K562 (cell line): ENCODE measurements at regions not wholly inside any gene's neighbourhood (a gene's known extent, or its start where the extent isn't known, plus 50 kb on each side); places are given as distances from the start of the nearest gene placed in this dataset.

Experiments used
- ATAC-seq: fragments of 200-7000 bp; cut with Tn5 transposase; 3 replicates; pipeline ENCODE4 v1.9.1; 2020; ENCODE audit warnings: moderate library complexity
- BruUV-seq: library from RNA; stranded (reverse); fragments of 400-500 nt; replicated peaks from 2 replicates; lab custom pipeline; 2021; lab: Mats Ljungman, UMichigan
- CTCF ChIA-PET: fragments of 300-600 bp; formaldehyde crosslinking; extraction: SDS; loops from one replicate; lab custom pipeline; 2021; ENCODE audit warnings: low intra/inter-chr PET ratio; lab: Yijun Ruan, JAX
- POLR2A ChIA-PET: fragments of 300-600, 350-650 bp; sonication (Branson Sonifier 250); formaldehyde crosslinking; extraction: SDS; loops from one replicate; lab custom pipeline; 2021; ENCODE audit warnings: antibody characterized with exemption, inconsistent platforms; lab: Yijun Ruan, JAX
- DNase-seq, 4 experiments: peaks; one replicate each; pipeline versions ENCODE4 v3.0.0 to v3.0.0-alpha.2; 2011 to 2018; ENCODE audit warnings: low spot score in 3 of 4, mixed read lengths in 3 of 4; ENCODE audit errors: extremely low read depth in 1 of 4
- FAIRE-seq: peaks from 2 replicates; lab custom pipeline; 2011; peaks lifted over from hg19 to GRCh38; lab: Jason Lieb, UNC
- H2AFZ ChIP-seq: 2 replicates; pipeline ENCODE4 v1.6.0; 2011; ENCODE audit warnings: low read depth, low read length, control low read depth, inconsistent platforms
- H3K27ac ChIP-seq: fragments of 200-600 bp; 3 replicates; pipeline ENCODE4 v1.8.0; 2011; ENCODE audit warnings: low read depth, mild to moderate bottlenecking, control low read depth, inconsistent platforms, low read length, moderate library complexity, mixed read lengths; ENCODE audit errors: extremely low read depth
- H3K27me3 ChIP-seq, 2 experiments: fragments of 300-600 bp in 1 of 2; 2 replicates in 1 of 2; 3 replicates in 1 of 2; pipeline versions ENCODE4 v1.6.0 to v1.8.0; 2011; ENCODE audit warnings: inconsistent platforms in 2 of 2, low read length in 2 of 2, mild to moderate bottlenecking in 1 of 2, mixed read lengths in 1 of 2, moderate library complexity in 1 of 2; ENCODE audit not compliant: control insufficient read depth in 2 of 2, insufficient read depth in 2 of 2
- H3K36me3 ChIP-seq: fragments of 300-600 bp; 3 replicates; pipeline ENCODE4 v1.8.0; 2011; ENCODE audit warnings: mild to moderate bottlenecking, low read length, inconsistent platforms; ENCODE audit not compliant: control insufficient read depth, insufficient read depth
- H3K4me1 ChIP-seq, 2 experiments: fragments of 200-600 bp in 1 of 2; replicated peaks in 1 of 2; 2 replicates in 1 of 2; 3 replicates in 1 of 2; pipeline versions ENCODE4 v1.5.1 to v1.8.0; 2011; ENCODE audit warnings: inconsistent platforms in 2 of 2, low read length in 2 of 2, mild to moderate bottlenecking in 1 of 2, mixed read lengths in 1 of 2, moderate library complexity in 1 of 2; ENCODE audit not compliant: control insufficient read depth in 2 of 2, insufficient read depth in 2 of 2
- H3K4me2 ChIP-seq: 2 replicates; pipeline ENCODE4 v1.6.1; 2011; ENCODE audit warnings: low read length, control low read depth, inconsistent platforms, mixed read lengths; ENCODE audit not compliant: insufficient read depth
- H3K4me3 ChIP-seq: fragments of 200-600 bp; sonication (generic), shearing (Covaris generic); 2 replicates; pipeline ENCODE4 v1.5.1; 2016; ENCODE audit warnings: control low read depth, inconsistent platforms
- H3K79me2 ChIP-seq: fragments of 200-600 bp; 3 replicates; pipeline ENCODE4 v1.8.0; 2011; ENCODE audit warnings: low read length, inconsistent platforms; ENCODE audit not compliant: control insufficient read depth, insufficient read depth
- H3K9ac ChIP-seq, 2 experiments: 2 replicates each; pipeline versions ENCODE4 v1.6.0 to v1.6.1; 2011; ENCODE audit warnings: low read depth in 2 of 2, low read length in 2 of 2, control low read depth in 1 of 2, inconsistent platforms in 1 of 2, mild to moderate bottlenecking in 1 of 2, mixed read lengths in 1 of 2; ENCODE audit not compliant: insufficient read depth in 1 of 2
- H3K9me1 ChIP-seq: one replicate; pipeline ENCODE4 v1.6.0; 2011; ENCODE audit warnings: inconsistent platforms, mild to moderate bottlenecking, low read length, moderate library complexity; ENCODE audit not compliant: control insufficient read depth, insufficient read depth
- H3K9me3 ChIP-seq: replicated peaks from 2 replicates; pipeline ENCODE4 v1.5.1; 2011; ENCODE audit warnings: low read depth, low read length, inconsistent platforms; ENCODE audit not compliant: control insufficient read depth, insufficient read depth
- H4K20me1 ChIP-seq: replicated peaks from 2 replicates; pipeline ENCODE4 v1.6.1; 2011; ENCODE audit warnings: low read length, inconsistent platforms, mixed read lengths; ENCODE audit not compliant: control insufficient read depth, insufficient read depth
- ATF1 ChIP-seq, 2 experiments: fragments of 450-650 bp in 1 of 2; IDR thresholded peaks; 2 replicates each; pipeline ENCODE4 v1.6.1; 2016; ENCODE audit warnings: missing compliant biosample characterization in 1 of 2, missing genetic modification characterization in 1 of 2
- ELF1 ChIP-seq: fragments of 200-800 bp; sonication (Bioruptor generic); IDR thresholded peaks from 2 replicates; pipeline ENCODE4 v1.6.1; 2016; ENCODE audit warnings: missing genetic modification characterization, missing compliant biosample characterization
- ELK3 ChIP-seq: fragments of 450-650 bp; formaldehyde crosslinking; IDR thresholded peaks from 2 replicates; pipeline ENCODE4 v1.4.0; 2020; ENCODE audit warnings: mild to moderate bottlenecking
- MAFK ChIP-seq: IDR thresholded peaks from 2 replicates; pipeline ENCODE4 v1.6.1; 2011; ENCODE audit warnings: low read length, improper control_type of control experiment
- WGBS: fragments of 100-300 bp; shearing (Covaris generic); methylation state at CpG from one replicate; pipeline ENCODE4 v1.1.6; 2016; ENCODE audit warnings: low coverage, mixed read lengths; ENCODE audit not compliant: insufficient coverage; ENCODE audit errors: missing lambda C conversion rate; 5-methylcytosine and 5-hydroxymethylcytosine counted together
- in situ Hi-C: fragments of 300-500 bp; cut with MboI; formaldehyde crosslinking; loops from 4 replicates; pipeline ENCODE4 v1.15.0; 2018; ENCODE audit warnings: inconsistent platforms, mixed read lengths
- intact Hi-C: fragments of 100-400 bp; cut with micrococcal nuclease; formaldehyde crosslinking; loops from 2 replicates; pipeline ENCODE4 v1.14.2; 2022

DNA sequence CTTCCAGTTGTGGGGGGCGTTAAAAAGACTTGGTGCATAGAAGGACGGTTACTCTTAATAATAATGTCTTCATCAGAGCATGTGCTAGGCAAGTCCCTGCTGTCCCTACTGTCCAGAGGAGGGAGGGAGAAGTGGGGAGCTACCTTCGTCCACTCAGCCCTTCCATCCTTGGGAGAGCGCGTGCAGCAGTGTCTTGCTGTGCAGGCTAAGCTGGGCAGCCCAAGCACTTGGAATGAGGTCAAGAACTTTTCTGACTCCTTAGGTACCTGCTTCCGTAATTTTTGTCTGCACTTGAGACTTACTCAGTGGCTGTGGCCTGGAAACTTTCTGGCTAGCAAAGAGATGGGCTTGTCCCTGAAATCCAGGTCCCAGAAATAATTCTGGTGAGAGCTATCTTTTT lies 265.9 kb upstream of the SORCS1 start (continued):
- no peak for TF ChIP-seq ELK3 (CRISPR knock-in tag)
- TF ChIP-seq ATF1 (CRISPR knock-in tag; IDR thresholded peaks at IDR 0.05) = no peak
- TF ChIP-seq ATF1 (tag; IDR thresholded peaks at IDR 0.05) = no peak

DNA sequence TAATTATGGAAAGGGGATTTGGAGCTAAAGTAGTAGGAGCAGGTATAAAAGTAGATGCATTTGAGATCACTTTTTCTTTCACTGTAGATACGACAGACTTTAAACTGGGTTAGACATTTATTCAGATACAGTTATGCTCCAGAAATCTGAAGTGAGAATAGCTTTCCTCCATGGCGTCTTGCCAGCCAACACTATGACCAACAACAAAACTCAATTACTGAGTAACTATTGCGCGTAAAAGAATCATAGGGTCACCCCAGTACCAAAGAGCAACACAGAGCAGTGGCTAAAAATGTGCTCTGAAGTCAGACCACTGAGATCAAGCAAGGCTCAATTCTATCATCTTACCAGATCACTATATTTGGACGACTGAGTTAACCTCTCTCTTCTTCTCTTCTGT lies 262.5 kb upstream of the SORCS1 start:
- no peak overlapping the region for H3K4me3 ChIP-seq
- no peaks in the 10 kb centered on the region for H3K9me3 ChIP-seq
- ATAC-seq (no peak), DNase-seq (no peak), FAIRE-seq (no peak)
- intact Hi-C loops (no loop called here), in situ Hi-C loops (no loop called here)
- H3K27me3 ChIP-seq = no peaks in the 10 kb centered on the region
- CTCF ChIA-PET = no interaction called here
- no peaks in the 10 kb centered on the region for H3K4me1 ChIP-seq
- TF ChIP-seq MAFK = no peak
- TF ChIP-seq ELF1 = no peak
- no peak overlapping the region for H3K4me2 ChIP-seq
- no peaks in the 10 kb centered on the region for H3K36me3 ChIP-seq
- no peaks in the 10 kb centered on the region for H4K20me1 ChIP-seq
- 2% methylated on average over 5 of the region's 5 CpGs for WGBS
- no peak overlapping the region for H3K27ac ChIP-seq
- H3K9me1 ChIP-seq = no peaks in the 10 kb centered on the region
- H3K9ac ChIP-seq = no peak overlapping the region
- no TSS peak for BruUV-seq
- H2AFZ ChIP-seq = no peak overlapping the region
- POLR2A ChIA-PET = no interaction called here
- H3K79me2 ChIP-seq = no peaks in the 10 kb centered on the region
